ENCODE measurements at regions not wholly inside any gene's neighbourhood (a gene's known extent, or its start where the extent isn't known, plus 50 kb on each side); places are given as distances from the start of the nearest gene placed in this dataset.

DNA sequence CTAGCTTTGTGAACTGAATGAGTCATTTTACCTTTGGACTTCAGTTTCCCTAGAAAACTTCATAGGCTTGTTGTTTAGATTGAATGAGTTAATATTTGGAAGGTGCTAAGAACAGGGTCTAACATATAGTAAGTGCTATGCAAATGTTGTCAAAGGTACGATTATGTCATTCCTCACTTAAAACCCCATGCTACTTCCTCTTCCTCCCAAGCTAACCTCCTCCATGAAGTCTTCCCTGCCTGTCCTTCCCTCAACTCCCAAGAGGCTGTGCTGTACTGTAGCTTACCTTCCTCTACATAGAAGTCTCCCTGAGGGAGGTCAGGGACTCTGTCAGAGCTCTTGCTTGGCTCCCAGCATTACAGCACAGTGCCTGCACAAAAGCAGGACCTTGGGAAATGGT is 103.4 kb upstream of the PJA1 start:
- no peak for TF ChIP-seq CTCF (IDR thresholded peaks at IDR 0.05; ENCODE audit: low read depth, low read length)
- no peak for TF ChIP-seq EZH2phosphoT487 (IDR thresholded peaks at IDR 0.05; ENCODE audit: low read depth)

All from OCI-LY3 (cell line).